HL-60 (cell line): ENCODE measurements at regions not wholly inside any gene's neighbourhood (a gene's known extent, or its start where the extent isn't known, plus 50 kb on each side); places are given as distances from the start of the nearest gene placed in this dataset.

Experiments used
- DNase-seq, 2 experiments: peaks; one replicate each; pipeline ENCODE4 v3.0.0-alpha.2; 2010 to 2020; ENCODE audit warnings: low read depth in 1 of 2, low spot score in 1 of 2
- H3K27ac ChIP-seq: fragments of 250-450 bp; sonication (Bioruptor Pico); replicated peaks from 2 replicates; pipeline ENCODE4 v1.5.1; 2020; ENCODE audit warnings: mild to moderate bottlenecking, moderate library complexity
- H3K27me3 ChIP-seq: fragments of 250-450 bp; sonication (Bioruptor Pico); 2 replicates; pipeline ENCODE4 v1.5.1; 2021; ENCODE audit warnings: mild to moderate bottlenecking, moderate library complexity; ENCODE audit not compliant: insufficient read depth, poor library complexity, severe bottlenecking
- H3K4me3 ChIP-seq: replicated peaks from 2 replicates; pipeline ENCODE4 v1.5.1; 2011; ENCODE audit warnings: mild to moderate bottlenecking, control low read depth, low read length; ENCODE audit not compliant: insufficient read depth
- GABPA ChIP-seq: IDR thresholded peaks from 2 replicates; pipeline ENCODE4 v1.6.1; 2012; ENCODE audit warnings: low read depth
- POLR2AphosphoS5 ChIP-seq: IDR thresholded peaks from 2 replicates; pipeline ENCODE4 v1.6.1; 2012; ENCODE audit warnings: low read depth
- REST ChIP-seq: IDR thresholded peaks from 2 replicates; pipeline ENCODE4 v1.6.1; 2012; ENCODE audit warnings: low read depth; ENCODE audit not compliant: insufficient replicate concordance
- SPI1 ChIP-seq: IDR thresholded peaks from 2 replicates; pipeline ENCODE4 v1.6.1; 2012; ENCODE audit warnings: low read depth, mild to moderate bottlenecking, borderline replicate concordance
- TF ChIP-seq, protein P1 (sequence below): IDR thresholded peaks from one replicate; pipeline ENCODE4 v1.5.1; 2011; ENCODE audit warnings: low read length, control low read depth, inconsistent platforms; ENCODE audit not compliant: insufficient read depth

GRCh38 chr13:73168953-73169401 lies 110.2 kb downstream of the KLF5 start:
- no peak overlapping the region for H3K27ac ChIP-seq
- peaks cover 2% of the 10 kb centered on the region for H3K27me3 ChIP-seq
- no peak overlapping the region for H3K4me3 ChIP-seq
- TF ChIP-seq, protein P1, sequence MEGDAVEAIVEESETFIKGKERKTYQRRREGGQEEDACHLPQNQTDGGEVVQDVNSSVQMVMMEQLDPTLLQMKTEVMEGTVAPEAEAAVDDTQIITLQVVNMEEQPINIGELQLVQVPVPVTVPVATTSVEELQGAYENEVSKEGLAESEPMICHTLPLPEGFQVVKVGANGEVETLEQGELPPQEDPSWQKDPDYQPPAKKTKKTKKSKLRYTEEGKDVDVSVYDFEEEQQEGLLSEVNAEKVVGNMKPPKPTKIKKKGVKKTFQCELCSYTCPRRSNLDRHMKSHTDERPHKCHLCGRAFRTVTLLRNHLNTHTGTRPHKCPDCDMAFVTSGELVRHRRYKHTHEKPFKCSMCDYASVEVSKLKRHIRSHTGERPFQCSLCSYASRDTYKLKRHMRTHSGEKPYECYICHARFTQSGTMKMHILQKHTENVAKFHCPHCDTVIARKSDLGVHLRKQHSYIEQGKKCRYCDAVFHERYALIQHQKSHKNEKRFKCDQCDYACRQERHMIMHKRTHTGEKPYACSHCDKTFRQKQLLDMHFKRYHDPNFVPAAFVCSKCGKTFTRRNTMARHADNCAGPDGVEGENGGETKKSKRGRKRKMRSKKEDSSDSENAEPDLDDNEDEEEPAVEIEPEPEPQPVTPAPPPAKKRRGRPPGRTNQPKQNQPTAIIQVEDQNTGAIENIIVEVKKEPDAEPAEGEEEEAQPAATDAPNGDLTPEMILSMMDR, result no peak
- TF ChIP-seq SPI1 (no peak), GABPA (no peak), POLR2AphosphoS5 (no peak)
- no peak for DNase-seq

DNA sequence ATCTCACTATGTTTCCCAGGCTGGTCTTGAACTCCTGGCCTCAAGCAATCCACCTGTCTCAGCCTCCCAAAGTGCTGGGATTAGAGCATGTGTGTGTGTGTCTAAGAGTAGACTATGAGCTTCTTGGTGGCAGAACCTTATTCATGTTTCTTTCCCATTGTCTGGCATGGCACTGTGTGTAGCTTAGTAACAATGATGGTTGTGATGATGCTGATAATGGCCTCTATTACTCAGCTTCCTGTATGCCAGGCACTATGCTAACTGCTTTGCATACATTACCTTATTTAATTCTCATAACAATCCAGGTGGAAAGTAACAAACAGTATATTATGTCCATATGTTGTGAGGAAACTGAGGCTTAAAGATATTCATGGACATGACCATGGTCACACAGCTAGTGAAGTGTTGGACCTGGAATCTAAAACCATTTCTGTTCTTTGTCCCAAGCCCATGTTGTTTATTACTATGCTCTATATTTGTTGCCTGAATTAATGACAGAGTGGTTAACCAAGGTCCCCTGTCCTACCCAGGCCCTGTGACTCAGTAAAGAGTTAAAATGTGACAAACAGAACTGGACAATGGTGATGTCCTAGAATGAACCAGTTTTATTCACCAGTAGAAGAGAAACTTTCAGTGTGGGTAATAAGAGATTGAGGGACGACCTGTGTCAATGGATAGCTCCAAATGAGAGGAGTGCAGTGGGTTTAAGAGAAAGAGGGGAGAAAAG lies 109.6 kb downstream of the KLF5 start:
- H3K4me3 ChIP-seq, result no peak overlapping the region
- no peak overlapping the region for H3K27ac ChIP-seq
- TF ChIP-seq GABPA (no peak), POLR2AphosphoS5 (no peak), SPI1 (no peak), REST (no peak)
- TF ChIP-seq, protein P1, result no peak
- no peak for DNase-seq
- peaks cover 2% of the 10 kb centered on the region for H3K27me3 ChIP-seq

GRCh38 chr13:73167028-73167820 lies 108.4 kb downstream of the KLF5 start:
- Histone ChIP-seq H3K27ac (no peak overlapping the region), H3K27me3 (peaks cover 2% of the 10 kb centered on the region), H3K4me3 (no peak overlapping the region)
- TF ChIP-seq, protein P1, result no peak
- TF ChIP-seq POLR2AphosphoS5, result no peak
- no peak for TF ChIP-seq SPI1
- no peak for DNase-seq

GRCh38 chr13:73166204-73166603 lies 107.4 kb downstream of the KLF5 start:
- H3K27me3 ChIP-seq, result no peaks in the 10 kb centered on the region
- no peak overlapping the region for H3K4me3 ChIP-seq
- H3K27ac ChIP-seq, result no peak overlapping the region
- DNase-seq, result no peak
- TF ChIP-seq POLR2AphosphoS5 (no peak), GABPA (no peak)
